ENCODE measurements at regions not wholly inside any gene's neighbourhood (a gene's known extent, or its start where the extent isn't known, plus 50 kb on each side); places are given as distances from the start of the nearest gene placed in this dataset.

DNA sequence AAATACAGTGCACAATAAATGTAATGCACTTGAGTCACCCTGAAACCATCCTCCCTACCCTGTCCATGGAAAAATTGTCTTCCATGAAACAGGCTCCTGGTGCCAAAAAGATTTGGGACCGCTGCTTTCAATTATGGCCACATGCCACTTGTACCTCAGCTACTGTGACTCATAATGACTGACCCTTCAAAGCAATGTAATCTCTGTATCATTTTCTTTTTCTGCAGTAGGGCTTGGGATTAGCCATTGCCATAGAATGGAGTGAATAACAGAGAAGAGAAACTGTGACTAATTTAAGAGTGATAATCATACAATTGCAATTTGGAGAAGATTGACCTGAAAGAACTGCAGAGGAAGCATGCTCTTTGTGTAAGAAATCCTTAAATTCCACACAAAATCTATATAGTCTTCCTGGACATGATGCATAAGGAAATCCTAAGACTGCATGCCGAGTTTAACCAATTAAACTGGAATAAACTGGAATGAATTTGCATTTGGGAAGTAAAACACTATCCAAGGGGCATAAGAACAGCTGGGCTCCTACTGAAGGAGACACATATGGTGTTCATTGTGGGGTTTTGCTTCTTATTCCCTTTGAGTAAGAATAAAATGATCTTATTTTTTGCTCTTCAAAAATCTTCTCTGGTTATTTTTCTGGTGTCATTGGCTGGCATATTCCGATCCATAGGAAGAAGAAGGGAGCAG lies 59.5 kb upstream of the SLC7A1 start:
- no peak for DNase-seq

DNA sequence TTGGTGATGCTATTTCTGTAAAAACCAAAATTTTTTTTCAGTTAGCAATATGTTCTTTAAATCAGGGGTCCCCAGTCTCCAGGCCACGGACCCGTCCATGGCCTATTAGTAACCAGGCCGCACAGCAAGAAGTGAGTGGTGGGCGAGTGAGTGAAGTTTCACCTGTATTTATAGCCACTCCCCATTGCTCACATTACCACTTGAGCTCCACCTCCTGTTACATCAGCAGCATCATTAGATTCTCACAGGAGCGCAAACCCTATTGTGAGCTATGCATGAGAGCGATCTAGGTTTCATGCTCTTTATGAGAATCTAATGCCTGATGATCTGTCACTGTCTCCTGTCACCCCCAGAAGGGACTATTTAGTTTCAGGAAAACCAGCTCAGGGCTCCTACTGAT lies 58.9 kb upstream of the SLC7A1 start:
- no peak for DNase-seq

GRCh38 chr13:29648760-29649159 lies 53.3 kb upstream of the SLC7A1 start:
- no peak for DNase-seq

Data from kidney glomerular epithelial cell (primary cell).